Keratinocyte (primary cell): ENCODE measurements at regions not wholly inside any gene's neighbourhood (a gene's known extent, or its start where the extent isn't known, plus 50 kb on each side); places are given as distances from the start of the nearest gene placed in this dataset.

Experiments used
- DNase-seq: peaks from one replicate; pipeline ENCODE4 v3.0.0-alpha.2; 2011; ENCODE audit warnings: low read depth, missing footprints, low spot score
- FAIRE-seq: peaks from 2 replicates; lab custom pipeline; 2011; peaks lifted over from hg19 to GRCh38; lab: Jason Lieb, UNC
- H2AFZ ChIP-seq: 2 replicates; pipeline ENCODE4 v1.6.0; 2012; ENCODE audit warnings: low read length, control low read depth, inconsistent platforms; ENCODE audit not compliant: control insufficient read depth
- H3K27ac ChIP-seq: 2 replicates; pipeline ENCODE4 v1.5.1; 2011; ENCODE audit warnings: low read length; ENCODE audit not compliant: control insufficient read depth, insufficient read depth
- H3K27me3 ChIP-seq: 3 replicates; pipeline ENCODE4 v1.6.0; 2011; ENCODE audit warnings: low read length; ENCODE audit not compliant: control insufficient read depth, insufficient read depth; ENCODE audit errors: extremely low read depth
- H3K36me3 ChIP-seq, 2 experiments: 2 replicates in 1 of 2; 3 replicates in 1 of 2; pipeline ENCODE4 v1.5.1; 2011; ENCODE audit warnings: low read length in 2 of 2, mild to moderate bottlenecking in 1 of 2; ENCODE audit not compliant: control insufficient read depth in 2 of 2, insufficient read depth in 2 of 2; ENCODE audit errors: extremely low read depth in 1 of 2
- H3K4me1 ChIP-seq: 3 replicates; pipeline ENCODE4 v1.5.1; 2011; ENCODE audit warnings: low read length; ENCODE audit not compliant: control insufficient read depth, insufficient read depth; ENCODE audit errors: extremely low read depth
- H3K4me2 ChIP-seq: 3 replicates; pipeline ENCODE4 v1.6.0; 2011; ENCODE audit warnings: low read depth, low read length; ENCODE audit not compliant: control insufficient read depth, insufficient read depth; ENCODE audit errors: extremely low read depth
- H3K4me3 ChIP-seq, 3 experiments: fragments of 200-600 bp in 1 of 3; sonication (generic) in 1 of 3; 2 replicates in 2 of 3; 3 replicates in 1 of 3; pipeline ENCODE4 v1.5.1; 2011 to 2016; ENCODE audit warnings: low read length in 3 of 3, mild to moderate bottlenecking in 3 of 3, control low read depth in 2 of 3, inconsistent platforms in 1 of 3, low read depth in 1 of 3, mixed read lengths in 1 of 3, mixed run types in 1 of 3, moderate library complexity in 1 of 3; ENCODE audit not compliant: control insufficient read depth in 2 of 3, insufficient read depth in 2 of 3; ENCODE audit errors: extremely low read depth in 1 of 3
- H3K79me2 ChIP-seq: 2 replicates; pipeline ENCODE4 v1.6.0; 2012; ENCODE audit warnings: low read length; ENCODE audit not compliant: control insufficient read depth, insufficient read depth
- H3K9ac ChIP-seq: 3 replicates; pipeline ENCODE4 v1.6.0; 2011; ENCODE audit warnings: low read length; ENCODE audit not compliant: control insufficient read depth, insufficient read depth; ENCODE audit errors: extremely low read depth
- H3K9me1 ChIP-seq: 3 replicates; pipeline ENCODE4 v1.6.0; 2011; ENCODE audit warnings: low read length; ENCODE audit not compliant: control insufficient read depth, insufficient read depth; ENCODE audit errors: extremely low read depth
- H3K9me3 ChIP-seq: 2 replicates; pipeline ENCODE4 v1.5.1; 2012; ENCODE audit warnings: low read depth, low read length; ENCODE audit not compliant: control insufficient read depth
- H4K20me1 ChIP-seq: 3 replicates; pipeline ENCODE4 v1.6.0; 2011; ENCODE audit warnings: low read length; ENCODE audit not compliant: control insufficient read depth, insufficient read depth; ENCODE audit errors: extremely low read depth
- CTCF ChIP-seq, 3 experiments: IDR thresholded peaks in 1 of 3; conservative IDR thresholded peaks in 1 of 3; optimal IDR thresholded peaks in 1 of 3; 2 replicates in 2 of 3; 3 replicates in 1 of 3; pipeline versions ENCODE3 to v1.5.1; 2011; ENCODE audit warnings: low read length in 3 of 3, mild to moderate bottlenecking in 3 of 3, moderate library complexity in 2 of 3, control low read depth in 1 of 3, inconsistent platforms in 1 of 3; ENCODE audit not compliant: insufficient read depth in 2 of 3; ENCODE audit errors: extremely low read depth in 1 of 3
- EZH2 ChIP-seq: IDR thresholded peaks from one replicate; pipeline ENCODE4 v1.6.1; 2012; ENCODE audit warnings: inconsistent platforms, mild to moderate bottlenecking, low read length, moderate library complexity
- dilution Hi-C: fragments of 300-500 bp; cut with MboI; formaldehyde crosslinking; loops from one replicate; pipeline ENCODE4 v1.7.0; 2020; ENCODE audit warnings: low sequenced_read_pairs; ENCODE audit not compliant: extremely low pct_ligation_motif_present

DNA sequence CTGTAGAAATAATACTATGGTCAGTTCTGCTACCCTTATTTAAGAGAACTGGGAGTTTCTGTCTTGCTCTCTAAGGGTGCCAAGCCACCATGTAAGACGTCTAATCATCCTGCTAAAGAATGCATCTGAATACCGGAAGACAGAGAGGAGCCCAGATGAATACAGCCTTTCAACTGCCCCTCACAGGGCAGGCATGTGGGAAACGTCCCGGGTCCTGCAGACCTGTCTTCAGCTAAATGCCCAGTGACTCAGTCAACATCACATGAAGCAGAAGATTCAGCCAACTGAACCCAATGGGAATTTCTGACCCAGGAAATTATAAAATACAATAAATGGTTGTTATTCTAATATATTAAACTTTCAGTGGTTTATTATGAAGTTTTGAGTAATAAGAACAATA is 2141.0 kb upstream of the AGA start:
- dilution Hi-C loops = no loop called here
- no peak overlapping the region for H3K27ac ChIP-seq

GRCh38 chr4:179584101-179584500 is 2141.9 kb upstream of the AGA start:
- H3K9me1 ChIP-seq = no peaks in the 10 kb centered on the region
- H3K79me2 ChIP-seq = no peaks in the 10 kb centered on the region
- H3K4me1 ChIP-seq = no peaks in the 10 kb centered on the region
- no peak for TF ChIP-seq CTCF (optimal IDR thresholded peaks at IDR 0.05 in 1 of 3, IDR thresholded peaks at IDR 0.05 in 1 of 3, conservative IDR thresholded peaks at IDR 0.05 in 1 of 3; ENCODE audit: extremely low read depth in 1 of 3, insufficient read depth in 2 of 3, low read length in 3 of 3)
- no peak for TF ChIP-seq EZH2
- no peaks in the 10 kb centered on the region for H3K27me3 ChIP-seq
- no peak for FAIRE-seq
- no peaks in the 10 kb centered on the region for H4K20me1 ChIP-seq
- no peak for DNase-seq
- no peak overlapping the region for H2AFZ ChIP-seq
- no peak overlapping the region for H3K9ac ChIP-seq
- no peaks in the 10 kb centered on the region for H3K36me3 ChIP-seq
- H3K4me2 ChIP-seq = no peak overlapping the region
- no peak overlapping the region for H3K27ac ChIP-seq
- no peak overlapping the region for H3K4me3 ChIP-seq
- no peaks in the 10 kb centered on the region for H3K9me3 ChIP-seq
- dilution Hi-C loops = no loop called here

More for the DNA sequence above, 2141.0 kb upstream of the AGA start:
- no peak for DNase-seq
- no peaks in the 10 kb centered on the region for H3K36me3 ChIP-seq
- no peaks in the 10 kb centered on the region for H3K9me3 ChIP-seq
- FAIRE-seq = no peak
- H3K9me1 ChIP-seq = no peaks in the 10 kb centered on the region
- no peaks in the 10 kb centered on the region for H3K27me3 ChIP-seq
- no peaks in the 10 kb centered on the region for H4K20me1 ChIP-seq
- no peak overlapping the region for H3K4me3 ChIP-seq
- no peaks in the 10 kb centered on the region for H3K4me1 ChIP-seq
- TF ChIP-seq CTCF (optimal IDR thresholded peaks at IDR 0.05 in 1 of 3, IDR thresholded peaks at IDR 0.05 in 1 of 3, conservative IDR thresholded peaks at IDR 0.05 in 1 of 3; ENCODE audit: extremely low read depth in 1 of 3, insufficient read depth in 2 of 3, low read length in 3 of 3) = no peak
- TF ChIP-seq EZH2 = no peak
- no peaks in the 10 kb centered on the region for H3K79me2 ChIP-seq
- H3K9ac ChIP-seq = no peak overlapping the region
- H2AFZ ChIP-seq = no peak overlapping the region
- H3K4me2 ChIP-seq = no peak overlapping the region
